ENCODE measurements at regions not wholly inside any gene's neighbourhood (a gene's known extent, or its start where the extent isn't known, plus 50 kb on each side); places are given as distances from the start of the nearest gene placed in this dataset.

- TF ChIP-seq MAX (CRISPR knock-in tag; IDR thresholded peaks at IDR 0.05), result no peak
- TF ChIP-seq TEAD1 (CRISPR knock-in tag; IDR thresholded peaks at IDR 0.05), result no peak
Measured at GRCh38 chr3:94460931-94461330, 398.1 kb downstream of the NSUN3 start.

Measured in K562 (cell line).